ENCODE measurements at regions not wholly inside any gene's neighbourhood (a gene's known extent, or its start where the extent isn't known, plus 50 kb on each side); places are given as distances from the start of the nearest gene placed in this dataset.

GRCh38 chr11:36825251-36825650 lies 227.2 kb upstream of the RAG2 start:
- no peak for DNase-seq (ENCODE audit: low read depth)

GRCh38 chr11:36824349-36824748 lies 226.3 kb upstream of the RAG2 start:
- no peak for DNase-seq (ENCODE audit: low read depth)

- no peak for DNase-seq (ENCODE audit: low read depth)
These were observed 224.8 kb upstream of the RAG2 start for GRCh38 chr11:36822829-36823228.

GRCh38 chr11:36818410-36818809 lies 220.4 kb upstream of the RAG2 start:
- peak; percentile 24 for DNase-seq (ENCODE audit: low read depth)

- peak; percentile 64 for DNase-seq (ENCODE audit: low read depth)
These were observed 219.4 kb upstream of the RAG2 start for GRCh38 chr11:36817336-36817965.

GRCh38 chr11:36809303-36809702 lies 211.3 kb upstream of the RAG2 start:
- no peak for DNase-seq (ENCODE audit: low read depth)

DNA sequence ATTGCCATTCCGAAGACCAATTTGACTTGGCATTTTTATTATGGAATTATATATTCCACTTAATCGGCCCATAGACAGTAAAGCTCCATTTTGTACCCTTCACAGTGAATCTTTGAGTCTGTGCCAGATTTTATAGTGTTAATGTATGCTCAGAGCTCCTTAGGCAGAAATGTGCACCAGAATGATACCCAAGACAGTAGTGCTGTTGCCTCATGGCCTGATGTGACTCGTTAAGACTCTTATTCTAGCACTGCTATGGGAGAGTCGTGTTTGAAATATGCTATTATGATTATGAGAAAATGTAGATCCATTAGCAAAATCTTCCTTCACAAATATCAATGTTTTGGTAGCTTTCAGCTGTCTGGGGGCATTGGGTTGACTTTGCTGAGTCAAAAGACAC lies 209.8 kb upstream of the RAG2 start:
- DNase-seq (ENCODE audit: low read depth) = no peak

DNA sequence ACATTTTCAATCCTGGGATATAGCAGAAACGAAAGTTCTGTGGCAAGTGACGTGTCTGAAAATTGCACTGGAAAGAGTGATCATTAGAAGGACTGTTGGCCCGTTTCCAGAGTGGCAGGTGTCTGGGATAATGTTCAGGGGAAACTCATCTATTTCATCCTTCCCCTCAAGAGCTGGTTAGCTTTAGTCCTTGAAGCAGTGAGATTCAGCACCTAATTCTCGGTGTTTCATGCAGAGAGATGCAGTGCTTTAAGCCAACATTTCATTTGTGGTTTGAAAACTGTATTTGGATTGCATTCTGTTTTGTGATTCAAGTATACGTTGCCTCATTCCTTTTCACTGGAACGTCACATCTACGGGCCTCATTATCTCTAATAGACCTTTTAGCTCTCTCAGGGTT lies 205.0 kb upstream of the RAG2 start:
- DNase-seq (ENCODE audit: low read depth) = no peak

DNA sequence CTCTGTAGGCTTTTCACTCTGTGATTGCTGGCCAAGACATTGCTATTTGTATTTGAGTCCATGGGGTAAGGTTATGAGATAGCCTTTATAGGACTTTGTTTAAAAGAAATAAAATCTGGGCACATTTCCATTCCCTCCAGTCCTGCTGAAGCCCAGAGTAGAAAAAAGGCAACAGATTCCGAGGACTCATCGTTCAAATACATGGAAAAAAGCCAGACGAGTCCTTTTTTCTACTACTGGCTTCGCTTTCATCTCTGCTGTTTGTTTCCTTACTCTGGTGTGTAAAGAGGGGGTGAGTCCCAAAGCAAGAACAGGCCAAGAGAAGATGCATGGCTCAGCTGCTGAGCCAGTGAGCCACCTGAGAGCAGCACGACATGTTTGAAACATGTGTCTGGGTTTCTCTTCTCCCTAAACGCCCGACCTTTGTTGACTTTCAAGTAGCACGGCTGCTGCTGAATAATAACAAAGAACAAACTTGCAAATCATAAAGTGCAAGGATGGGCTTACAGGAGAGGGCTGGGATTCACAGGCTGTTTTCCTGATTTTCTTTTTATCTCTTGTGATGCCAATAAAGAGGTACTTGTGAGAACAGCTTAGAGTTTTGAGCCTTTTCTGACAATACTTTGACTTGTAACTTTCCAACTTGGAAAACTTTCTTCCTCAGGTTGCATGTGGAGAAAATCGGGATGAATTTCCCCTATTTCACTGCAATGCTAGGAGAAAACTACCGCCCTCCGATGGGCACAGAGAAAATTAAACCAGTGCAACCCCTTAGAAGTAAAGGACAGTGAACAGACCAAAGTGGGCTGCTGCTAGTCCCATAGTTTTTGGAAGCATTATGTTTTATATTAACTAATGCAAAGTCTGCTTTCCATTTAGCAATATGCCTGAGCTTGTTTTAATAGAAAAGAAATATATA lies 195.2 kb upstream of the RAG2 start:
- DNase-seq (ENCODE audit: low read depth) = no peak

DNA sequence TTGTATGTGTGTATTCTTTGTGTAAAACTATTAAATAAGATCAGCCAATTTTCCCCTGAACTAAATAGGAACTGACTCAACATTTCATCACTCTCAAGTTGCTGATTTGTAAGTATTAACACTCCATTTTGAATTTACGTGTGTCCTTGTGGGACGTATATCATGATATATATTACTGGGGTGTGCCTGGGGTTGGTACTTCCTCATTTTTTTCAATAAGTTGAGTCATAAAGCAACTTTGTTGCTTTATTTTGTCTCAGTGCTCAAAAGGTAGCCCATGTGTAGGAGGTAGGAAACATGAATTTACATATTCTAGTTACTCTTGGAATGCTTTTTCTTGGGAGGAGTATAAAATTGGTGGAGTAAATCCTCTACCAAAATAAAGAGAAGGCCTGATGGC lies 193.9 kb upstream of the RAG2 start:
- DNase-seq (ENCODE audit: low read depth) = no peak

DNA sequence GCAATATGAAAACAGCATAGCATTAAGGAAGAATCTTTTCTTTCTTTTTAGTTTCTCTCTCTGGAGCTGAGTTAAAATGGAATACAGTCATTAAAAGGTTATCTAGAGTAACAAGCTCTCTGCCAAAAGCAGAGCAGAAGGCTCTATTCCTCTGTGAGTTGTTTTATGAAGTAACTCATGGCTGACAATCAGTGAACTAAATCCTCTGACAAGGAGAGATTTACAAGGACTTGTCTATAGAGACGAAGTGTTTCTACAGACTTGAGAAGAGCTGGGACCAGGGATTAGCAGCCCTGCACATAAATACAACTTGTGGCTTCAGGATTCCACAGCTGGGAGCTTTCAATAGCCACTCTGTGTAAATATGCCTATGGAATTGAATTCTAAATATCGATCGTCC lies 192.5 kb upstream of the RAG2 start:
- no peak for DNase-seq (ENCODE audit: low read depth)

- no peak for DNase-seq (ENCODE audit: low read depth)
These were observed 185.8 kb upstream of the RAG2 start for GRCh38 chr11:36783808-36784207.

GRCh38 chr11:36779791-36780190 lies 181.8 kb upstream of the RAG2 start:
- DNase-seq (ENCODE audit: low read depth) = no peak

GRCh38 chr11:36777311-36777710 lies 179.3 kb upstream of the RAG2 start:
- no peak for DNase-seq (ENCODE audit: low read depth)

- DNase-seq (ENCODE audit: low read depth) = no peak
These were observed 177.7 kb upstream of the RAG2 start for GRCh38 chr11:36775756-36776155.

DNA sequence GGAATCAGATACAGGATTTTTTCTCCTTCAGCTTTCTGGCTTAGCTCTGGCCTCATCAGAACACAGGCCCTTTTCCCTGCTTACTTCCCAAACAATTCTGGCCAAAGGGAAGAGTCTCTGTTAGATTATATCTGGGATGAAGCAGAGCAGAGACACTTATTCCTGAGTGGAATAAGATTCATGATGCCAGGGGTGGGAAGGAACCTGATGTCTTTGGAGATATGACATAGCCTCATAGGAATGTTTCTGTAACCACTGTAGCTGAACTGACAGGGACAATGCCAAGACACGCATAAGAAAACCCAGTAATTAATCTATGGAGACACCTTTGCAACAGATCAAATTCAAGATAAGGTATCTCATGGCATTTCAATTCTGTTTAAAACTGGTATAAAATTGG lies 177.1 kb upstream of the RAG2 start:
- DNase-seq (ENCODE audit: low read depth) = peak; percentile 35

DNA sequence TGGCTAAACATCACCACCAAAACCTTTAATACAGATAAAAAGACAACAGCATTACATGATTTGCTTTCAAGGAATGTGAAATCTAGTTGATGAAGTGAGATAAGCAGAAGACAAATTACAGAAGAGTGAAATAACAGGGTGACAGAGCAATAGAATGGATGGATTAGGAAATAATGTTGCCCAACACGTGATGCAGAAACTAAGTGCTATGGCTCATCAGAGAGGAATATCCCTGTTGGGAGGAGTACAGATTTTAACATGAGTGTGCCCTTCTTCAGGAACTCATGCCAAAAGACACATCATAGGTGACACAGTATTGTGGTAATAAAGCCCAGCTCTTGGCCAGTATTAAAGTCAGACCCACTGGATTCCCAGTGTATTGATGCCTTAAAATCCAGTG lies 176.6 kb upstream of the RAG2 start:
- DNase-seq (ENCODE audit: low read depth) = peak; percentile 72

- no peak for DNase-seq (ENCODE audit: low read depth)
These were observed 165.2 kb upstream of the RAG2 start for GRCh38 chr11:36763187-36763586.

GRCh38 chr11:36757075-36757474 lies 159.0 kb upstream of the RAG2 start:
- DNase-seq (ENCODE audit: low read depth) = no peak

DNA sequence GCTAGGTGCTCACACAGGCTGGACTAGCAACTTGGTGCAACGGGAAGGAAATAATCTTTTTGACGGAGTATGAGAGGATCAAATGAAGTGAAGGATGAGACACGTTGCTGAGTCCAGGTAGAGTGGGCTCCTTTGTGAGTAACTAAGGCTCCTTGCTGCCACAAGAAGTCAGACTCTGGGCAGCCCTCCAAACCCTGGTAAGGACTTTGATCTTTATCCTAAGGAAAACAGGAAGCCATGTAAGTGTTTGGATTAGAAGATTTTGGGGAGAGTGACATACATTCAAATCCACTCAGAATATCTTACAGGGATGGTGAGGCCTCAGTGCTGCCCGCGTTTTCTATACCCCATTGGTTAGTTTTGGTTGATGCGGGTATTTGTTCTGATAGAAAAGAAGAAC lies 155.9 kb upstream of the RAG2 start:
- DNase-seq (ENCODE audit: low read depth) = no peak

GRCh38 chr11:36751996-36752395 lies 154.0 kb upstream of the RAG2 start:
- DNase-seq (ENCODE audit: low read depth) = no peak

DNA sequence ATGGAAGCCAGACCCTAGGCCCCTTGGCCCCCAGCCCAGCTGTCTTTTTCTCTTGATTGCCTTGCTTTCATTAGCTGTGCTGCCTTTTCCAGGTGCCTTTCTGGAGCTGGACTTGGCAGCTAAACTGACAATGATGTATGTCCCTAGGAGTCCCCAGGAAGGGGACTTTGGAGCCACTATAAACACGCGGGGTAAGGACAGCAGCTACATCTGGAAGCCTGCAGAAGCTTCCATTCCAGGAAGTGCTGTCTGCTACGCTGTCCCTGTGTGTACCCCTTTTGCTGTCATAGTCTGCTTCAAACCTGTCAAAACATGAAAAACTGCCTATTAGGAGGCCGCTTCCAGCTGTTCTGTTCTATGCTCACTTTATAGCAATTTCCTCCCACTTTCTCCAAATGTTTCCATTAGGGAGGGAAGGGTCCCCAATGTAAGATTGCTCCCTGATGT lies 153.3 kb upstream of the RAG2 start:
- no peak for DNase-seq (ENCODE audit: low read depth)

- DNase-seq (ENCODE audit: low read depth) = peak; percentile 5
These were observed 152.3 kb upstream of the RAG2 start for GRCh38 chr11:36750349-36750748.

Measured in HT1080 (cell line).